HT1080 (cell line): ENCODE measurements at regions not wholly inside any gene's neighbourhood (a gene's known extent, or its start where the extent isn't known, plus 50 kb on each side); places are given as distances from the start of the nearest gene placed in this dataset.
"Not testable (repeated sequence)": the region's sequence is repeated elsewhere in the genome, so short reads cannot be mapped to it uniquely, and the experiment has no call there.

ENCODE experiments used
- DNase-seq: peaks from one replicate; pipeline ENCODE4 v3.0.0-alpha.2; 2015; ENCODE audit warnings: low read depth

GRCh38 chr13:80705371-80706163 lies 364.6 kb upstream of the SPRY2 start:
- no peak for DNase-seq

DNA sequence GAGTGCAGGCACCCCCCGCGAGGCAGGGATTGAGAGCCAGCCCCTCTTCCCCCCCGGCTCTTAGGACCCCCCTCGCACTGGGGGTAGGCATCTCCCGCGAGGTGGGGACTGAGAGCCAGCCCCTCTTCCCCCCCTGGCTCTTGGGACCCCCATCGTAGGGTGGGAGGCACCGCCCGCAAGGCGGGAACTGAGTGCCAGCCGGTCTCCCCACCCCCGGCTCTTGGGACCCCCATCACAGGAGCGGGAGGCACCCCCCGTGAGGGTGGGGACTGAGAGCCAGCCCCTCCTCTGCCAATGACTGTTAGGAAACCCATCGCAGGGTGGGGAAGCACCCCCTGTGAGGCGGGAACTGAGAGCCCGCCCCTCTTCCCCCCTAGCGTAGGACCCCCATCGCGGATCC lies 363.4 kb upstream of the SPRY2 start:
- DNase-seq: no peak

GRCh38 chr13:80695841-80696240 lies 354.9 kb upstream of the SPRY2 start:
- no peak for DNase-seq

- DNase-seq: not testable (repeated sequence)
Measured at GRCh38 chr13:80691814-80692213, 350.9 kb upstream of the SPRY2 start.

DNA sequence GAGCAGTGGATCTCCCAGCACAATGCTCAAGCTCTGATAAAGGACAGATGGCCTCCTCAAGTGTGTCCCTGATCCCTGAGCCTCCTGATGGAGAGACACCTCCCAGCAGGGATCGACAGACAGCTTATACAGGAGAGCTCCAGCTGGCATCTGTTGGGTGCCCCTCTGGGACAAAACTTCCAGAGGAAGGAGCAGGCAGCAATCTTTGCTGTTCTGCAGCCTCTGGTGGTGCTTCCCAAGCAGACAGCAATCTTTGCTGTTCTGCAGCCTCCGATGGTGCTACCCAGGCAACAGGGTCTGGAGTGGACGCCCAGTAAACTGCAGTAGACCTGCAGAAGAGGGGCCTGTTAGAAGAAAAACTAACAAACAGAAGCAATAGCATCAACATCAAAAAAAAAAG lies 349.3 kb upstream of the SPRY2 start:
- no peak for DNase-seq

GRCh38 chr13:80688593-80688992 lies 347.7 kb upstream of the SPRY2 start:
- DNase-seq: no peak

- no peak for DNase-seq
Measured at GRCh38 chr13:80685942-80686341, 345.0 kb upstream of the SPRY2 start.

- no peak for DNase-seq
Measured at GRCh38 chr13:80684217-80684991, 343.5 kb upstream of the SPRY2 start.

GRCh38 chr13:80680786-80681366 lies 339.9 kb upstream of the SPRY2 start:
- no peak for DNase-seq

DNA sequence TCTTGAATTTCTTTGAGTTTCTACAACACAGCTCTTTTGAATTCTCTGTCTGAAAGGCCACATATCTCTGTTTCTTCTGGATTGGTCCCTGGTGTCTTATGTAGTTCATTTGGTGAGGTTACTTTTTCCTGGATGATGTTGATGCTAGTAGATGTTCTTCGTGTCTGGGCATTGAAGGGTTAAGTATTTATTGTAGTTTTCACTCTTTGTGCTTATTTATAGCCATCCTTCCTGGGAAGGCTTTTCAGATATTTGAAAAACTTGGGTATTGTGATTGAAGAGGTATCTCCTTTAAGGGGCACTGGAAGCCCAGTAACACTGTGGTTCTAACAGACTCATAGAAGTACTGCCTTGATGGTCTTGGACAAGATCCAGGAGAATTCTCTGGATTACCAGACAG lies 338.5 kb upstream of the SPRY2 start:
- DNase-seq: no peak

GRCh38 chr13:80677227-80677626 lies 336.3 kb upstream of the SPRY2 start:
- DNase-seq: no peak

DNA sequence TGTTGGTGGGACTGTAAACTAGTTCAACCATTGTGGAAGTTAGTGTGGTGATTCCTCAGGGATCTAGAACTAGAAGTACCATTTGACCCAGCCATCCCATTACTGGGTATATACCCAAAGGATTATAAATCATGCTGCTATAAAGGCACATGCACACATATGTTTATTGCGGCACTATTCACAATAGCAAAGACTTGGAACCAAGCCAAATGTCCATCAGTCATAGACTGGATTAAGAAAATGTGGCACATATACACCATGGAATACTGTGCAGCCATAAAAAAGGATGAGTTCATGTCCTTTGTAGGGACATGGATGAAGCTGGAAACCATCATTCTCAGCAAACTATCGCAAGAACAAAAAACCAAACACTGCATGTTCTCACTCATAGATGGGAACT lies 334.5 kb upstream of the SPRY2 start:
- DNase-seq: not testable (repeated sequence)

DNA sequence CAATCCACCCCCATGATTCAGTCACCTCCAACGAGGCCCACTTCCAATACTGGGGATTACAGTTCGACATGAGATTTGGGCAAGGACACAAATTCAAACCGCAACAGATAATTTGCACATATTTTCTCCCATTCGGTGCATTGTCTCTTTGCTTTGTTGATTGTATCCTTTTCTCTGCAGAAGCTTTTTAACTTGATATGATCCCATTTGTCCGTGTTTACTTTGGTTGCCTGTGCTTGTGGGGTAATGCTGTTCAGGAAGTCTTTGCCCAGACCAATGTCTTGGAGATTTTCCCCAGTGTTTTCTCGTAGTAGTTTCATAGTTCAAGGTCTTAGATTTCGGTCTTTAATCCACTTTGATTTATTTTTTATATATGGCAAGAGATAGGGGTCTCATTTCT lies 330.8 kb upstream of the SPRY2 start:
- DNase-seq: no peak

GRCh38 chr13:80669112-80669511 lies 328.2 kb upstream of the SPRY2 start:
- DNase-seq: no peak

- no peak for DNase-seq
Measured at GRCh38 chr13:80668452-80668851, 327.5 kb upstream of the SPRY2 start.

DNA sequence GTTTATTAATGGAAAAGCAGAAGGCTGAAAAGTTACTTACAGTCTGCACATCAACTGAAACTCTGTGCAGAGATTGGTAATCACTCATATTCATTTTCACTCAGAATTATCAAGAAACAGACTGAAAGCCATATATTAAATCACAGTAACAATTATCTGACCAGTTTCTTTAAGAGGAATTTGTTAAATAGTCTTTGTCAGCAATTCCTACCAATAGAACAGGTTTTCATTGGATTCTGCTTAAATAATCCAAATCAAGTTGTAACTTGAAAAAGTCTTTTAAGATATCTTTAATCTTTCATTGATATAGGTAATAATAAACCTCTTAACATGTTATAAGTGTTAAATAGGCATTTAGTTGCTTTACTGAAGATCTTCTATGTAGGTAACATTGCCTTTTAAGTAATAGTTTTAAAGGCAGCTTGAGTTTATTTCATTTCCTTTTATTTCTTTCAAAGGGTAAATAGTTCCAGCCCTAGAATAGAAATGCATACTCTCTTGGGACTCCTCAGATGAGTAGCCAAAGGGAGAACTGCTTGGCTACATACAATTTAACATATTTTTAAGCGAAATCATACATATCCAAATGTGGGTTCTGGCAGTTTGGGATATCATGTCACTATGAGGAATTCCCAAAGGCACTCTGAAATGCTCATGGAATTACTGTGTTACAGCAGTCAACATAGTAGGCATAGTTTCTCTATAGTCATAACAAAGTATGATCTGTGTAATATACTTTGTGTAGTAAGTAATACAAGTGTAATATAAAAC lies 326.0 kb upstream of the SPRY2 start:
- DNase-seq: no peak

DNA sequence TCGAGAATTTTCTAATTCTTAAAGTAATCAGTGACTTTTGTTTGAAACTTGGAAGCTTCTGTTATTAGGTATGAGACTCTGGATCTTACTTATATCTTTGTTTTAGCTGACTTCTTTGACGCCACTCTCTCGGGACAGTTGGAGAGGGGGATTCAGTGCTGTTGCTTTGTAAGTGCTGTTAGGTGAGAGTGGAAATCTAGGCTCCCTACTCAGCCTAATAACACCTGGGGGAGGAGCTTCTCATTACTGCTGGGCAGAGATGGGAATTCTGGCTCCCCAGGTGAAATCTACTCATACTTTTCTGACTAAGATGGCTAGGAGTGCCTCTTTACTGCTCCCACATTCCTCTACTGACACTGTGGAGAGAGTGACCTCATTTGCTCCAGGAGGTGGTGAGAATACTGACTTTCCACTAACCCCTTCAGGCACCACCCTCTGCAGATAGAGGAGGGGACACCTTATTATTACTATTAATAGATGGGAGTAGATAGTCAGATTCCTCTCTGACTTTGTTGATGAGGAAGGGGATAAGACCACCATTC lies 324.9 kb upstream of the SPRY2 start:
- DNase-seq: no peak

DNA sequence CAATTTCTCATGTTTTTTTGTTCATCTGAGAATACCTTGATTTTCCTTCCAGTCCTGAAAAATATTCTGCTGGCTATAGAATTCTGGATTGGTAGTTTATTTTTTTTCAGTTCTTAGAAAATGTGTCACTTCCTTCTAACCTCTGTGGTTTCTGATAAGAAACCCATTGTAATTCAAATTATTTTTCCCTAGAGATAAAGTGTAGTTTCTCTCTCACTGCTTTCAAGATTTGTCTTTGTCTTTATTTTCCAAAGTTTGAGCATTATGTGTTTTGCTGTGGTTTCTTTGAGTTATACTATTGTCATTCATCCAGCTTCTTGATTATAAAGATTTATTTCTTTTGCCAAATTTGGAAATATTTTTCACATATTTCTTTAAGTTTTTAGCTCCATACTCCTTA lies 324.0 kb upstream of the SPRY2 start:
- no peak for DNase-seq

- no peak for DNase-seq
Measured at GRCh38 chr13:80663788-80664187, 322.9 kb upstream of the SPRY2 start.

DNA sequence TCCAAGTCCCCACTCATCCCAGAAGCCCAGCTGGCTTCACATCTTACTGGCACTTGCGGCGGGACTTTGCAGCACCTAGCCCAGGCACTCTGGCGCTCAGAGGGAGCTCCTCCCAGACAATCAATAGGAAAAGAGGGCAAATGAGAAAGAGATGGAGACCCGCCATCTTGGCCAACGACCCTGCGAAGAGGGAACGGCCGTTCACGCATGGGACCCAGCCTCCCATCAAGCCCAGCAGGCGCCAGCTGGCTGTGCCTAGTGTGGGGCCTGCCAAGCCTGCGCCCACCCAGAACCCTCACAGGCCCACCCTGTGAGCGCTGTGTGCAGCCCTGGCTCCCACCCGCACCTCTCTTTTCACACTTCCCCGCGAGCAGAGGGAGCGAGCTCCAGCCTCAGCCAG lies 317.8 kb upstream of the SPRY2 start:
- DNase-seq: no peak

DNA sequence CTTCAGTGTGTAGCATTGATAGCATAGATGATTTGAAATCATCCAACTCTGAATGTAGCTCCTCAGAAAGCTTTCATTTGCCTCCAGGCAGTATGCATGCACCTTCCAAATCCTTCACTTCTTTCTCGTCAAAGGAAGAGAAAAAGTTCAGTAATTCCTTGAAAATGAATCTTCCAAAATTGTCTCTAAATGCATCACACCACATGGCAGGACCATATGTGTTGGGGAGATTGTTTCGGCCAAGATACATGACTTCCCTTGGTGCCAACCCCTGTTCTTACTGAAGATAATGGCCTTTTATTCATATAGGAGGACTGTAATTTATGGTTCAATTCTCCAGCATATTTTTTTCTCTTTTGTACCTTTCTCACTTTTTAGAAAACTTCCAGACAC lies 315.6 kb upstream of the SPRY2 start:
- no peak for DNase-seq
